Upper lobe of left lung (tissue), 4 donors: ENCODE measurements at regions not wholly inside any gene's neighbourhood (a gene's known extent, or its start where the extent isn't known, plus 50 kb on each side); places are given as distances from the start of the nearest gene placed in this dataset.

Source experiments
- CTCF ChIP-seq, 6 experiments: fragments of 450-650 bp in 4 of 6; fragments of 200-600 bp in 2 of 6; sonication (generic) in 2 of 6; IDR thresholded peaks; one replicate each; pipeline ENCODE4 v1.5.1; 2016 to 2019; ENCODE audit warnings: antibody characterized with exemption in 6 of 6
- POLR2A ChIP-seq, 4 donors: fragments of 450-650 bp; IDR thresholded peaks; one replicate each; pipeline ENCODE4 v1.5.1; 2016 to 2017; ENCODE audit warnings: antibody characterized with exemption in 4 of 4, mild to moderate bottlenecking in 2 of 4

GRCh38 chr5:73322437-73323076 is 126.0 kb downstream of the FOXD1 start:
- TF ChIP-seq CTCF (IDR thresholded peaks at IDR 0.05) (no peak), POLR2A (IDR thresholded peaks at IDR 0.05) (no peak)
